Fibroblast of lung (primary cell): ENCODE measurements at regions not wholly inside any gene's neighbourhood (a gene's known extent, or its start where the extent isn't known, plus 50 kb on each side); places are given as distances from the start of the nearest gene placed in this dataset.

Experiments
- DNase-seq, 2 donors: peaks; one replicate each; pipeline versions ENCODE4 v3.0.0 to v3.0.0-alpha.2; 2010; ENCODE audit warnings: low read depth in 2 of 2
- H2AFZ ChIP-seq: 2 replicates; pipeline ENCODE4 v1.5.1; 2012; ENCODE audit warnings: low read length, control low read depth, inconsistent platforms
- H3K27ac ChIP-seq: 2 replicates; pipeline ENCODE4 v1.5.1; 2011; ENCODE audit warnings: low read length, control low read depth; ENCODE audit not compliant: insufficient read depth
- H3K27me3 ChIP-seq: 2 replicates; pipeline ENCODE4 v1.5.1; 2011; ENCODE audit warnings: mild to moderate bottlenecking, low read length; ENCODE audit not compliant: control insufficient read depth, insufficient read depth
- H3K36me3 ChIP-seq: 2 replicates; pipeline ENCODE4 v1.5.1; 2011; ENCODE audit warnings: low read length; ENCODE audit not compliant: control insufficient read depth, insufficient read depth
- H3K4me1 ChIP-seq: 2 replicates; pipeline ENCODE4 v1.5.1; 2011; ENCODE audit warnings: low read length; ENCODE audit not compliant: control insufficient read depth, insufficient read depth; ENCODE audit errors: extremely low read depth
- H3K4me2 ChIP-seq: 2 replicates; pipeline ENCODE4 v1.5.1; 2011; ENCODE audit warnings: low read length, control low read depth; ENCODE audit not compliant: insufficient read depth; ENCODE audit errors: extremely low read depth
- H3K4me3 ChIP-seq, 4 experiments: fragments of 200-600 bp in 1 of 4; sonication (generic) in 1 of 4; replicated peaks in 1 of 4; 2 replicates each; pipeline ENCODE4 v1.5.1; 2011 to 2016; ENCODE audit warnings: low read length in 4 of 4, low read depth in 3 of 4, mild to moderate bottlenecking in 3 of 4, control low read depth in 2 of 4, inconsistent platforms in 1 of 4, mixed read lengths in 1 of 4; ENCODE audit not compliant: insufficient read depth in 1 of 4; ENCODE audit errors: control extremely low read depth in 1 of 4
- H3K79me2 ChIP-seq: 2 replicates; pipeline ENCODE4 v1.5.1; 2012; ENCODE audit warnings: mild to moderate bottlenecking, low read length, inconsistent platforms; ENCODE audit not compliant: control insufficient read depth, insufficient read depth
- H3K9ac ChIP-seq: 2 replicates; pipeline ENCODE4 v1.5.1; 2011; ENCODE audit warnings: mild to moderate bottlenecking, low read length, control low read depth; ENCODE audit not compliant: insufficient read depth
- H3K9me3 ChIP-seq: 2 replicates; pipeline ENCODE4 v1.5.1; 2012; ENCODE audit warnings: low read depth, low read length; ENCODE audit not compliant: control insufficient read depth, insufficient read depth
- H4K20me1 ChIP-seq: 2 replicates; pipeline ENCODE4 v1.5.1; 2011; ENCODE audit warnings: low read length; ENCODE audit not compliant: control insufficient read depth, insufficient read depth; ENCODE audit errors: extremely low read depth
- EZH2 ChIP-seq: IDR thresholded peaks from 2 replicates; pipeline ENCODE4 v1.5.1; 2012; ENCODE audit warnings: low read length, control low read depth, mild to moderate bottlenecking; ENCODE audit errors: missing control alignments
- TF ChIP-seq, protein P1 (sequence below), 2 donors: IDR thresholded peaks in 1 of 2; conservative IDR thresholded peaks in 1 of 2; 1 replicate in 1 of 2; 2 replicates in 1 of 2; pipeline ENCODE4 v1.5.1; 2011 to 2012; ENCODE audit warnings: low read length in 2 of 2, control low read depth in 1 of 2, inconsistent platforms in 1 of 2, low read depth in 1 of 2, mild to moderate bottlenecking in 1 of 2

DNA sequence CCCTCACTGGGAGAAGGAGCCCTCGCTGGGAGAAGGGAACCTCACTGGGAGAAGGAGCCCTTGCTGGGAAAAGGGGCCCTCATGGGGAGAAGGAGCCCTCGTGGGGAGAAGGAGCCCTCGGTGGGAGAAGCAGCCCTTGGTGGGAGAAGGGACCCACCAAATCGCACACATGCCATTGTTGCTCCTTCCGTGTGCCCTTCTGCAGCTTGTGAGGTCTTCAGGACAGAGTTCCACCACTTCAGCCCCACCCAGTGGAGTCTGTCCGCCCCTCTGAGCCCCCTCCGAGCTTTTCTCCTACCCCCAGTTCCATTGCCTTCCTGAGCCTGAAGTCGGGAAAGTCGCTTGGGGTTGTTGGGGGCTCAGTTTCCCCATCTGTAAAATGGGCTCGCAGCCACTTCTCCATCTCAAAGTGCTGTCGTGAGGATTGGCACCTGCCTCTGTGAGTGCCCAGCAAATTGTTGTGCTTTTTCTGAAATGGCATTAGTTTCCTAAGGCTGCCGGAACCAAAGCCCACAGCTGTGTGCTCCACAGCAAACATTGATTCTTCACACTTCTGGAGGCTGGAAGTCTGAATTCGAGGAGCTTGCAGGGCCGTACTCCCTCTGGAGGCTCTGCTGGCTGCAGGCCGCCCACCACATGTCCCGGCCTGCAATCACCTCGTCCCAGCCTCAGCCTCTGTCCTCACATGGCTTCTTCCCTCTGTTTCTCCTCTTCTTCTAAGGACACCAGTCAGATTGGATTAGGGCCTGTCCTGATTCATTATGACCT, 124.7 kb upstream of the PMEPA1 start:
- no peak overlapping the region for H3K27ac ChIP-seq
- no peaks in the 10 kb centered on the region for H3K79me2 ChIP-seq
- no peaks in the 10 kb centered on the region for H3K27me3 ChIP-seq
- DNase-seq: no peak
- no peaks in the 10 kb centered on the region for H4K20me1 ChIP-seq
- TF ChIP-seq, protein P1, sequence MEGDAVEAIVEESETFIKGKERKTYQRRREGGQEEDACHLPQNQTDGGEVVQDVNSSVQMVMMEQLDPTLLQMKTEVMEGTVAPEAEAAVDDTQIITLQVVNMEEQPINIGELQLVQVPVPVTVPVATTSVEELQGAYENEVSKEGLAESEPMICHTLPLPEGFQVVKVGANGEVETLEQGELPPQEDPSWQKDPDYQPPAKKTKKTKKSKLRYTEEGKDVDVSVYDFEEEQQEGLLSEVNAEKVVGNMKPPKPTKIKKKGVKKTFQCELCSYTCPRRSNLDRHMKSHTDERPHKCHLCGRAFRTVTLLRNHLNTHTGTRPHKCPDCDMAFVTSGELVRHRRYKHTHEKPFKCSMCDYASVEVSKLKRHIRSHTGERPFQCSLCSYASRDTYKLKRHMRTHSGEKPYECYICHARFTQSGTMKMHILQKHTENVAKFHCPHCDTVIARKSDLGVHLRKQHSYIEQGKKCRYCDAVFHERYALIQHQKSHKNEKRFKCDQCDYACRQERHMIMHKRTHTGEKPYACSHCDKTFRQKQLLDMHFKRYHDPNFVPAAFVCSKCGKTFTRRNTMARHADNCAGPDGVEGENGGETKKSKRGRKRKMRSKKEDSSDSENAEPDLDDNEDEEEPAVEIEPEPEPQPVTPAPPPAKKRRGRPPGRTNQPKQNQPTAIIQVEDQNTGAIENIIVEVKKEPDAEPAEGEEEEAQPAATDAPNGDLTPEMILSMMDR (conservative IDR thresholded peaks at IDR 0.05 in 1 of 2, IDR thresholded peaks at IDR 0.05 in 1 of 2; ENCODE audit: low read depth in 1 of 2, low read length in 2 of 2): no peak
- TF ChIP-seq EZH2: no peak
- no peak overlapping the region for H3K4me3 ChIP-seq
- H3K9me3 ChIP-seq: no peaks in the 10 kb centered on the region
- H3K4me1 ChIP-seq: no peaks in the 10 kb centered on the region
- no peak overlapping the region for H3K4me2 ChIP-seq
- no peak overlapping the region for H3K9ac ChIP-seq
- no peak overlapping the region for H2AFZ ChIP-seq
- no peaks in the 10 kb centered on the region for H3K36me3 ChIP-seq

DNA sequence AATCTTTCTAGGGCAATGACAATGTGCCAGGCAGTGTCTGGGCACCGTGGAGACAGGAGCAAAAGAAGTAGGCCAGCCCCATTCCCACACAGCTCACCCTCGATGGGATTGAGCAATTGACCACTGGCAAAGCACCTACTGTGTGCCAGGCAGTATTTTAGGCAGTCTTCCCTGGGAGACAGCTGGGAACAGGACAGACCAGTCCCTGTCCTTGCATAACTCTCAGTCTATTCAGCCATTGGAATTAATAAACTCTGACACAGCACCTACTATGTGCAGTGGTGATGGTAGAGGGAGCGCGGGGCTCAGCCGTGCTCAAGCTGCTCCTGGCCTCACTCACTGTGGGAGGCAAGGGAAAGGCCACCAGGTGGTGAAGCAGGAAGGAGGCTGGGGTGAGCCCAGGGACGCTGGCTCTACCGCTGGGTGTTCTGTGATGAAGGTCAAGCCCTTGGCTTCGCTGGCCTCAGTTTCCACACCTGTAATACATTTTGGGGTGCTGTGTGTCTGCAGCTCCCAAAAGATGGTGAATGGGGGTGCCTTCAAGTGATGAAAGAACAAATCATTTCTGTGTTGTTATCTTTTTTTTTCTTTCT, 122.3 kb upstream of the PMEPA1 start:
- Histone ChIP-seq H3K36me3 (no peaks in the 10 kb centered on the region), H4K20me1 (no peaks in the 10 kb centered on the region), H3K9me3 (no peaks in the 10 kb centered on the region), H3K4me1 (no peaks in the 10 kb centered on the region), H3K79me2 (no peaks in the 10 kb centered on the region), H2AFZ (no peak overlapping the region), H3K27me3 (no peaks in the 10 kb centered on the region), H3K27ac (no peak overlapping the region), H3K4me3 (no peak overlapping the region), H3K4me2 (no peak overlapping the region), H3K9ac (no peak overlapping the region)
- TF ChIP-seq, protein P1 (conservative IDR thresholded peaks at IDR 0.05 in 1 of 2, IDR thresholded peaks at IDR 0.05 in 1 of 2; ENCODE audit: low read depth in 1 of 2, low read length in 2 of 2): no peak
- TF ChIP-seq EZH2: no peak
- DNase-seq: no peak

DNA sequence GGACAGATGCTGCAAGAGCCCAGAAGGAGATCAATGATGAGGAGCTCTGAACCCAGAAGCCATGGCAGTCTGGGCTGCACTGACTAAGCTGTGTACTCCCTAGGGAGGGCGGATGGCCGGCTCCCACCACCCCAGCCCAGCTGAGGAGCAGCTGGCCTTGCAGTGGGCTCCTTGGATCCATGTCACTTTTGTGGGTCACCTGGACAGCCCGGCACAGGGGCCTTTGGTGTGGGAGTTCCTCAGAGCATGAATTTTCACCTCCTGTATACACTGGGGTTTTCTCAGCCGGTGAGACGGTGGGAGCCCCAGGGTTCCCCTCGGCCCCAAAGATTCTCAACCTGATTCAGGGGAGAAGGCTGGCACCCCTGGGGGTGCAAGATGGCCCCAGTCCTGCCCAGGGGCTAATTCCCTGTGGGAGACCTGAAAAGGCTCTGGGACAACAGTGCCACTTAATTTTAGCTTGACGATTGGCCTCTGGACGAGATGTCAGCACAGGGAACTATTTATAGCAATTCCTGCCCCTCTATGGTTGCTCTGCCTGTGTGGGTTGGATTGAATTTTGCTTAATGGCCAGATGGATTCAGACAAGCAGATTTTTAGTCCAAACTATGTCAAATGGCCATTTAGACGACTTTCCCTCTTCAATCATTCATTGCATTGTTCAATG, 121.6 kb upstream of the PMEPA1 start:
- no peaks in the 10 kb centered on the region for H4K20me1 ChIP-seq
- H3K4me2 ChIP-seq: no peak overlapping the region
- no peaks in the 10 kb centered on the region for H3K36me3 ChIP-seq
- no peak overlapping the region for H2AFZ ChIP-seq
- no peaks in the 10 kb centered on the region for H3K79me2 ChIP-seq
- H3K4me1 ChIP-seq: no peaks in the 10 kb centered on the region
- no peak for DNase-seq
- no peaks in the 10 kb centered on the region for H3K9me3 ChIP-seq
- TF ChIP-seq EZH2: no peak
- TF ChIP-seq, protein P1 (conservative IDR thresholded peaks at IDR 0.05 in 1 of 2, IDR thresholded peaks at IDR 0.05 in 1 of 2; ENCODE audit: low read depth in 1 of 2, low read length in 2 of 2): no peak
- H3K27me3 ChIP-seq: no peaks in the 10 kb centered on the region
- H3K4me3 ChIP-seq: no peak overlapping the region
- H3K27ac ChIP-seq: no peak overlapping the region
- H3K9ac ChIP-seq: no peak overlapping the region
